ENCODE measurements at regions not wholly inside any gene's neighbourhood (a gene's known extent, or its start where the extent isn't known, plus 50 kb on each side); places are given as distances from the start of the nearest gene placed in this dataset.
"Not testable (repeated sequence)": the region's sequence is repeated elsewhere in the genome, so short reads cannot be mapped to it uniquely, and the experiment has no call there.

- no peak overlapping the region for H3K27ac ChIP-seq
Observed at GRCh38 chr4:158033416-158034120, 139.3 kb downstream of the GASK1B start.

GRCh38 chr4:158032733-158033415 is 140.0 kb downstream of the GASK1B start:
- H3K4me1 ChIP-seq = no peaks in the 10 kb centered on the region

More at GRCh38 chr4:158033416-158034120, 139.3 kb downstream of the GASK1B start:
- Histone ChIP-seq H4K20me1 (no peaks in the 10 kb centered on the region), H3K27me3 (no peaks in the 10 kb centered on the region), H3K4me1 (no peaks in the 10 kb centered on the region), H3K36me3 (no peaks in the 10 kb centered on the region), H3K4me3 (no peak overlapping the region), H3K9me3 (peaks cover 8% of the 10 kb centered on the region), H3K9ac (no peak overlapping the region), H3K4me2 (no peak overlapping the region)
- TF ChIP-seq Cebpa-rat (IDR thresholded peaks at IDR 0.05) = no peak

GRCh38 chr4:158028381-158028780 is 144.4 kb downstream of the GASK1B start:
- H3K36me3 ChIP-seq, H4K20me1 ChIP-seq, H3K27ac ChIP-seq, H3K4me2 ChIP-seq, H3K27me3 ChIP-seq, H3K4me1 ChIP-seq, H3K4me3 ChIP-seq, H3K9ac ChIP-seq: not testable (repeated sequence)
- peaks cover 16% of the 10 kb centered on the region for H3K9me3 ChIP-seq

More at GRCh38 chr4:158032733-158033415, 140.0 kb downstream of the GASK1B start:
- no peak overlapping the region for H3K9ac ChIP-seq
- TF ChIP-seq Cebpa-rat (IDR thresholded peaks at IDR 0.05) = no peak
- H3K4me3 ChIP-seq = no peak overlapping the region
- no peak overlapping the region for H3K4me2 ChIP-seq
- peaks cover 8% of the 10 kb centered on the region for H3K9me3 ChIP-seq
- no peaks in the 10 kb centered on the region for H3K36me3 ChIP-seq
- H4K20me1 ChIP-seq = no peaks in the 10 kb centered on the region
- no peaks in the 10 kb centered on the region for H3K27me3 ChIP-seq
- H3K27ac ChIP-seq = no peak overlapping the region

GRCh38 chr4:158025131-158025530 is 147.7 kb downstream of the GASK1B start:
- Histone ChIP-seq H3K27me3 (no peaks in the 10 kb centered on the region), H4K20me1 (no peaks in the 10 kb centered on the region), H3K9ac (no peak overlapping the region), H3K4me3 (no peak overlapping the region), H3K9me3 (peaks cover 16% of the 10 kb centered on the region), H3K4me2 (no peak overlapping the region), H3K4me1 (no peaks in the 10 kb centered on the region), H3K36me3 (no peaks in the 10 kb centered on the region), H3K27ac (no peak overlapping the region)
- no peak for TF ChIP-seq Cebpa-rat (IDR thresholded peaks at IDR 0.05)

GRCh38 chr4:158020734-158021346 is 152.0 kb downstream of the GASK1B start:
- Histone ChIP-seq H3K27me3 (no peaks in the 10 kb centered on the region), H3K4me2 (no peak overlapping the region), H4K20me1 (no peaks in the 10 kb centered on the region), H3K9me3 (no peaks in the 10 kb centered on the region), H3K36me3 (no peaks in the 10 kb centered on the region), H3K27ac (no peak overlapping the region), H3K9ac (no peak overlapping the region), H3K4me3 (no peak overlapping the region), H3K4me1 (no peaks in the 10 kb centered on the region)
- TF ChIP-seq Cebpa-rat (IDR thresholded peaks at IDR 0.05) = no peak

- H3K36me3 ChIP-seq = no peaks in the 10 kb centered on the region
- H3K4me3 ChIP-seq = no peak overlapping the region
- H3K9ac ChIP-seq = no peak overlapping the region
- H3K4me1 ChIP-seq = no peaks in the 10 kb centered on the region
- H3K9me3 ChIP-seq = no peaks in the 10 kb centered on the region
- no peak overlapping the region for H3K27ac ChIP-seq
- no peak overlapping the region for H3K4me2 ChIP-seq
- no peaks in the 10 kb centered on the region for H3K27me3 ChIP-seq
- H4K20me1 ChIP-seq = no peaks in the 10 kb centered on the region
- no peak for TF ChIP-seq Cebpa-rat (IDR thresholded peaks at IDR 0.05)
Observed at GRCh38 chr4:158020176-158020575, 152.6 kb downstream of the GASK1B start.

GRCh38 chr4:158018831-158019230 is 154.0 kb downstream of the GASK1B start:
- Histone ChIP-seq H3K4me1 (no peaks in the 10 kb centered on the region), H4K20me1 (no peaks in the 10 kb centered on the region), H3K9ac (no peak overlapping the region), H3K36me3 (no peaks in the 10 kb centered on the region), H3K27me3 (no peaks in the 10 kb centered on the region), H3K4me3 (no peak overlapping the region), H3K4me2 (no peak overlapping the region), H3K9me3 (no peaks in the 10 kb centered on the region), H3K27ac (no peak overlapping the region)
- TF ChIP-seq Cebpa-rat (IDR thresholded peaks at IDR 0.05) = no peak

- Histone ChIP-seq H3K36me3 (no peaks in the 10 kb centered on the region), H3K4me1 (no peaks in the 10 kb centered on the region), H3K4me3 (no peak overlapping the region), H3K27me3 (no peaks in the 10 kb centered on the region), H3K27ac (no peak overlapping the region), H3K9ac (no peak overlapping the region), H3K4me2 (no peak overlapping the region), H3K9me3 (no peaks in the 10 kb centered on the region), H4K20me1 (no peaks in the 10 kb centered on the region)
- TF ChIP-seq Cebpa-rat (IDR thresholded peaks at IDR 0.05) = no peak
Observed at GRCh38 chr4:158018221-158018830, 154.5 kb downstream of the GASK1B start.

GRCh38 chr4:158016511-158016910 is 156.3 kb downstream of the GASK1B start:
- Histone ChIP-seq H3K9ac (no peak overlapping the region), H3K4me2 (no peak overlapping the region), H3K4me1 (no peaks in the 10 kb centered on the region), H3K9me3 (no peaks in the 10 kb centered on the region), H3K27me3 (no peaks in the 10 kb centered on the region), H3K4me3 (no peak overlapping the region), H3K27ac (no peak overlapping the region), H4K20me1 (no peaks in the 10 kb centered on the region), H3K36me3 (no peaks in the 10 kb centered on the region)
- TF ChIP-seq Cebpa-rat (IDR thresholded peaks at IDR 0.05) = no peak

- H3K4me1 ChIP-seq = no peaks in the 10 kb centered on the region
- H3K36me3 ChIP-seq = no peaks in the 10 kb centered on the region
- no peaks in the 10 kb centered on the region for H3K9me3 ChIP-seq
- H3K27ac ChIP-seq = no peak overlapping the region
- H3K4me3 ChIP-seq = no peak overlapping the region
- H3K27me3 ChIP-seq = no peaks in the 10 kb centered on the region
- TF ChIP-seq Cebpa-rat (IDR thresholded peaks at IDR 0.05) = no peak
- H3K4me2 ChIP-seq = no peak overlapping the region
- H3K9ac ChIP-seq = no peak overlapping the region
- no peaks in the 10 kb centered on the region for H4K20me1 ChIP-seq
Observed at GRCh38 chr4:158015241-158015640, 157.6 kb downstream of the GASK1B start.
